Fibroblast of mammary gland (primary cell): ENCODE measurements at regions not wholly inside any gene's neighbourhood (a gene's known extent, or its start where the extent isn't known, plus 50 kb on each side); places are given as distances from the start of the nearest gene placed in this dataset.

Experiments
- DNase-seq: peaks from one replicate; pipeline ENCODE4 v3.0.0-alpha.2; 2010; ENCODE audit warnings: low read depth
- H3K4me3 ChIP-seq: 2 replicates; pipeline ENCODE4 v1.5.1; 2011; ENCODE audit warnings: low read depth, mild to moderate bottlenecking, low read length, moderate library complexity; ENCODE audit not compliant: control insufficient read depth
- TF ChIP-seq, protein P1 (sequence below): conservative IDR thresholded peaks from 2 replicates; pipeline ENCODE4 v1.5.1; 2011; ENCODE audit warnings: low read depth, low read length, inconsistent platforms; ENCODE audit not compliant: control insufficient read depth, insufficient read depth

DNA sequence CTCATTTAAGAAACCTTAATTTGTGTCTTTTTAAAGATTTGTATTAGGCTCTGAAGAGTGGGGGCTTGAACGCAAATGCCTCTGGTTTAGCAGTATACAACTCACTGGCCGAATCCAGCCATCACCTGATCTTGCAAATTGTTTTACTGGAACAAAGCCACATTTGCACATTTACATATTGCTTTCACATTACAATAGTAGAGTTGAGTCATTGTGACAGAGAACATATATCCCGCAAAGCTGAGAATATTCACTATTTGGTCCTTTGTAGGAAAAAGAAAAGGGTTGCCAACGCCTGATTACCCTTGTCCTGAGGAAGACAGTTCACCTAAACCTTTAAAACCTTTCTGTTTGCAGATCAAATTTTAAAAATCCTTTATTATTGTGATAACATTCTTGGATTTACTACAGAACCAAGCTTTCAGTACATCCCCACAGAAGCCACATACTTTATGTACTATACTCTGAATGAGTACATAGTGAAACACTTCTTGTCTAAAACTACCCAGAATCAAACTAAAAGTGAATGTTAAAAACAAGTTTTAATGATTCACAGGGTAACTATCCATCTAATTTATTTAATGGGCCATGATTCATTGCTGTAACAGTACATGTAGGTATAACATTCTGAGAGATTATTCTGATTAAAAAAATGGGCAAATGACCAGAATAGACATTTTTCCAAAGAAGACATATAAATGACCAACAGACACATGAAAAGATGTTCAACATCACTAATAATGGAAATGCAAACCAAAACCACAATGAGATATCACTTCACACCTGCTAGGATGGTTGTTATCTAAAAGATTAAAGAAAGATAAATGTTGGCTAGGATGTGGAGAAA lies 161.0 kb downstream of the SLC25A46 start:
- peak; percentile 61 for DNase-seq
- TF ChIP-seq, protein P1, sequence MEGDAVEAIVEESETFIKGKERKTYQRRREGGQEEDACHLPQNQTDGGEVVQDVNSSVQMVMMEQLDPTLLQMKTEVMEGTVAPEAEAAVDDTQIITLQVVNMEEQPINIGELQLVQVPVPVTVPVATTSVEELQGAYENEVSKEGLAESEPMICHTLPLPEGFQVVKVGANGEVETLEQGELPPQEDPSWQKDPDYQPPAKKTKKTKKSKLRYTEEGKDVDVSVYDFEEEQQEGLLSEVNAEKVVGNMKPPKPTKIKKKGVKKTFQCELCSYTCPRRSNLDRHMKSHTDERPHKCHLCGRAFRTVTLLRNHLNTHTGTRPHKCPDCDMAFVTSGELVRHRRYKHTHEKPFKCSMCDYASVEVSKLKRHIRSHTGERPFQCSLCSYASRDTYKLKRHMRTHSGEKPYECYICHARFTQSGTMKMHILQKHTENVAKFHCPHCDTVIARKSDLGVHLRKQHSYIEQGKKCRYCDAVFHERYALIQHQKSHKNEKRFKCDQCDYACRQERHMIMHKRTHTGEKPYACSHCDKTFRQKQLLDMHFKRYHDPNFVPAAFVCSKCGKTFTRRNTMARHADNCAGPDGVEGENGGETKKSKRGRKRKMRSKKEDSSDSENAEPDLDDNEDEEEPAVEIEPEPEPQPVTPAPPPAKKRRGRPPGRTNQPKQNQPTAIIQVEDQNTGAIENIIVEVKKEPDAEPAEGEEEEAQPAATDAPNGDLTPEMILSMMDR: no peak
- H3K4me3 ChIP-seq: no peak overlapping the region

DNA sequence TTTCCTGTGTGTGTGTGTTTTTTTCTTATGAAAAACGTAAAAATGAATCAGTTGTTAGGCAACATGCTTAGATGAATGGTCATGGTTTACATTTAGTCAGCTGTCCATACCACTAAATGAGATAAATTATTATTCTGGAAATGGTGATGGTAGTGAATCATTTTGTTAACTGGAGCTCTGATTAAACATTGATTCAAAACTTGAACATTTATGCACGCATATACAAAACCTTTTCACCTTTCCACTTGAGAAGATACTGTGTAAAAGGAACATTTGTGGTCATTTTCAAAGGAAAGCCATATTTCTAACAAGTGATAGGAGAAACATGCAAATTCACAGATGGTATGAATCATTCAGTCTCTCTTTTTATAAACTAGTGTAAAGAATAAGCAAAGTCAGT lies 162.0 kb downstream of the SLC25A46 start:
- DNase-seq: peak; percentile 92
- H3K4me3 ChIP-seq: no peak overlapping the region
- TF ChIP-seq, protein P1: no peak

DNA sequence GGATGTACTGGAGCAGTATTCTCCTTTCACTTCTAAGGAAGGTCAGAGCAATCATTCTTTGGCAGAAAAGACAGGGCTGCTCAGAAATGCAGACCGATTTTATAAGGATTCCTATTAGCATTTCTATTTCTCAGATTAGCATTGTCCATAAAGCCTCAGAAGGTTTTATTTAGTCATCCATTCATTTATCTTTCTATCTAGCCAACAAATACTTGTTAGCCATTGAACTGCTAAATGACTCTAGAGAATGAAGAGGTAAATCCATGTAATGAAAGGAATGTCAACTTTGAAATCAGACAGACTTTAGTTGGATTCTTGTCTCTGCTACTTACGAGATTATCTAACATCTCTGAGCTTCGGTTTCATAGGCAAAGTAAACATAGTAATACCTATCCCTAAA lies 165.2 kb downstream of the SLC25A46 start:
- DNase-seq: no peak
- TF ChIP-seq, protein P1: no peak
- no peak overlapping the region for H3K4me3 ChIP-seq

DNA sequence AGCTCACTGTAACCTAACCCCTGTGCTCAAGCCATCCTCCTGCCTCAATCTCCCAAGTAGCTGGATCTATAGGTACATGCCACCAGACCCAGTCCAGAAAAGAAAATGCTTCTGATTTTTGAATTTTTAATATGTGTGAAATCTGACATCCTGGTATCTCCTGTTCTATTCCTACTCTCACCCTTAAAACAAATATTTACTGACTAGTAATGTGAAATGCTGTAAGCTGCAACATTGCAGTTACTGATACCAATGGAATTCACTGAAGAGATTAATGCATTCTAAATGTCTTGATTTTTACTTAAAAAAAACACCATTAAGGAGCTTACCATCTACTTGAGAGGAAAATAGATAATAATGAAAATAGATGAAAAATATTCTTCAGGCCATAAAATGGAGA lies 162.7 kb upstream of the TSLP start:
- no peak overlapping the region for H3K4me3 ChIP-seq
- no peak for DNase-seq
- TF ChIP-seq, protein P1: no peak

DNA sequence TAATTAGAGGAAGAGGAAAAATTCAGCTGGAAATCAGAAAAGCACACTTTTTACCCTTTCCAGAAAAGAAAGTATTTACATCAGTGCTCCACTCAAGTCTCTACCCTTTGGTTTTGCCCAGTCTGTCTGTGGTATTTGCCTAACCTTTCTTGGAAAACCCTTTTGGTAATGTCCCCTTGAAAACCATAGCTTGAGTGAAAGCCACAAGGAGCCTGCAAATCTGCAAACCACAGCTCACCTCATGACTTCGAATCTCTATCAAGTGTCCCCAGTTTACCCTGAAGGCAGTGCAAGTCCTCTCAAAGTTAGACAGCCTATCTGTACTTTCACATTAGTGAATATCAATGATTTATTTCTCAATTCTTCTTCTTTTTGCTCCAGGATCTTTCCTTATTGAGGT lies 162.1 kb upstream of the TSLP start:
- TF ChIP-seq, protein P1: no peak
- DNase-seq: no peak
- no peak overlapping the region for H3K4me3 ChIP-seq

DNA sequence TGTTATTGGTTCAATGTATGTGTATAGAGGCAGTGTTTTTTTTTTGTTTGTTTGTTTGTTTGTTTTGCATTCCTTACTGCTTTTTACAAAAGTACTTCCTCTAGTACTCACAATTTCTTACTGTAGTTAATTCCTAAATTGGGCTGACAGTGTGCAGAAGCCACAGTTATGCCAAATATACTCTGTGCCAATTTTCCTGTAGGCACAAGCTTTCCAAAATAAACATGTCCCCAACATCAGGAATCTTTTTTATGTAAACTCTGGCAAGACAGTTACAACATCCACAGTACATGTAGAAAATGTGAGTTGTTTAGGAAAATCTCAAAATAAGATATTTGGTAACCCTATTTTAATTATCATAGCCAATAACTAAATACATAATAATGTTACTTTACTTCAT lies 161.6 kb upstream of the TSLP start:
- no peak overlapping the region for H3K4me3 ChIP-seq
- DNase-seq: peak; percentile 61
- TF ChIP-seq, protein P1: no peak

DNA sequence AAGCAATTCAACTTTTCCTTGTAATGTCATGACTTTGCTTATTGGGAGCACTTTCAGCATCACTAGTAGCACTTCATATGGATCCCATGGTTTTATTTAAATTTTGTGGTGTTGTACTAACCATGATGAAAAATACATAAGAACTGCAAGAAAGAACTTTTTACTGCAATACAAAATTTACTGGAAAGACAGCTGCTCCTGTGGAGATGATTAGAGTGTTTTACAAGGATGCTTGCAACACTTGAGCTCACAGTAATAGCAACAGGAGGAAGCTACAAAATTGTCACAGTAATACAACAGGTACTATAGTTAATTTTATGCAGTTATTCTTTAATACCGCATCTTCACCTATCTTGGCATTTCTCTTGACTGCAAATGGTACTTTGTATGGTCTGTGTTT lies 158.3 kb upstream of the TSLP start:
- TF ChIP-seq, protein P1: no peak
- no peak for DNase-seq
- H3K4me3 ChIP-seq: no peak overlapping the region
